GM18870 (cell line): ENCODE measurements at regions not wholly inside any gene's neighbourhood (a gene's known extent, or its start where the extent isn't known, plus 50 kb on each side); places are given as distances from the start of the nearest gene placed in this dataset.

Experiments
- ATAC-seq: cut with Tn5 transposase; IDR thresholded peaks from one replicate; pipeline ENCODE4 v1.9.1; 2021; ENCODE audit warnings: moderate library complexity; ENCODE audit not compliant: unreplicated experiment

GRCh38 chr10:78184851-78185692, 151.4 kb downstream of the RPS24 start:
- ATAC-seq, result no peak

GRCh38 chr10:78185693-78186055, 152.0 kb downstream of the RPS24 start:
- no peak for ATAC-seq

GRCh38 chr10:78186572-78186971, 152.9 kb downstream of the RPS24 start:
- no peak for ATAC-seq

DNA sequence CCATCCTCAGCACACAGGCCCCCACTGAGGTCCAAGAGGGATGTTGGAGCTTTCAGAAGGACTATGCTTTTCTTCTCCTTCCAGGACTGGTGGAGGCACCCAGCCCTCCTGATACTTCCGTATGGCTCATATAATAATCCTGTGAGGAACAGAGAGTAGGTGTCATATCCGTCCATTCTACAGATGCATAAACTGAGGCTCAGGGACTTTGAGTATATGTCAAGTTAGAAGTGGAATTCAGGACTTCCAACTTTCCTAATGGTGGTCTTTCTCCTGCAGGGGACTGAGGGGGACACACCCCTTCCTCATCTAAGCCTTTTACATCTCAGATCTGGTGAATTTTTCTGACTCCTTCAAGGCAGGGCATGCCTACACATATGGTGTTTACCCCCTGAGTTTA, 153.7 kb downstream of the RPS24 start:
- no peak for ATAC-seq

- no peak for ATAC-seq
Measured at GRCh38 chr10:78188446-78188845, 154.8 kb downstream of the RPS24 start.

- no peak for ATAC-seq
Measured at GRCh38 chr10:78190051-78190825, 156.6 kb downstream of the RPS24 start.

- no peak for ATAC-seq
Measured at GRCh38 chr10:78191301-78191700, 157.6 kb downstream of the RPS24 start.

- no peak for ATAC-seq
Measured at GRCh38 chr10:78193189-78193588, 159.5 kb downstream of the RPS24 start.

DNA sequence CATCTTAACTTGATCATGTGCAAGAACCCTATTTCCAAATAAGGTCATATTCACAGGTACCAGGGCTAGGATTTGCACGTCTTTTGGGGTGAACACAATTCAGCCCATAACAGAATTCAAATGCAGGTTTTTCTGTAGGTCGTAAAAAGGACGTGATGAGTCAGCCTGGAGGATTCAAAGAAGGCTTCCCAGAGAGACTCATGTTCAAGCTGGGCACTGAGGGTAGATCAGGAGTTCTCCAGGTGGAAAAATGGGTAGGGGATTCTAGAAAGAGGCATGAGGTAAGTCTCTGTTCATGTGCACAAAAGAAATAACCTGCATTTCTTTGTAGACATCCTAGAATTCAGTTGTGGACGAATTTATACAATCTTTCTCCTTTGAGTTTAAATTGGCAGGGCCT, 160.4 kb downstream of the RPS24 start:
- no peak for ATAC-seq

DNA sequence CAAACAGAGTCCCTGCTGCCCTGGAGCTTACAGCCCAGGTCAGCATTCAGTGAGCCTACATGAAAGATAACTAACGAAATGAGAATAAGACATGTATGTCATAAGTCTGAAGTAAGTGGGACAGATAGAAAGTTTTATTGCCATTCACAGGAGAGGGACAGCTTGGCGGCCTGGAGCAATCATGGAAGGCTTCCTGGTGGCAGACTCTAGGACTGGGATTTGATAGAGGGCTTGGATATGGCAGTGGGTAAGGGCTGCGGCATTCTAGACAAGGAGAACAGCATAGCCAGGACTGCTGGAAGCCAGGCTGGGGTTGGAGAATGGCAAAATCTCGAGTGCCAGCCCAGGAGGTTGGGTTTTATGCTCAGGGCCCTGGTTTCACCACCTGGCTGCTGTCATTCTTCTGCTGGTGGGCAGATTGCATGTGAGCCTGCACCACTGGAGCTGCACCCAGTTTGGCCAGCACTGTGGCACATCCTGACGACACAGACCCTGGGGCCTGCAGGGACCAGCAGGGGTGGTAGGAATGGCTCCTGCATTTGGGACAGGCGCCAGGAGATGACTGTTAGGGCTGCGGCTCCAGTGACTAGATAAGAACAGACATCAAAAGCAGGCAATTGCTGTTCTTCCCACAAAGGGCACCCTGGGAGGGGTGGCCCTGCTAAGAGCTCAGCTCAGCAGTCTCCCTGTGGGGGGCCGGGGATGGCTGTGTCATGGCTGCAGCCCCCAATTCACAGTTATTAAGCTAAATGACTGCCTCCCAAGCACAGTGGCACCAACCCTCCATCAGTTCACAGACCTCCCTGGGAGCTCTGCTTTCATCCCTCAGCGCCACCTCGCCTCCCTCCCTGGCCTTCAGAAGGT, 161.1 kb downstream of the RPS24 start:
- no peak for ATAC-seq

DNA sequence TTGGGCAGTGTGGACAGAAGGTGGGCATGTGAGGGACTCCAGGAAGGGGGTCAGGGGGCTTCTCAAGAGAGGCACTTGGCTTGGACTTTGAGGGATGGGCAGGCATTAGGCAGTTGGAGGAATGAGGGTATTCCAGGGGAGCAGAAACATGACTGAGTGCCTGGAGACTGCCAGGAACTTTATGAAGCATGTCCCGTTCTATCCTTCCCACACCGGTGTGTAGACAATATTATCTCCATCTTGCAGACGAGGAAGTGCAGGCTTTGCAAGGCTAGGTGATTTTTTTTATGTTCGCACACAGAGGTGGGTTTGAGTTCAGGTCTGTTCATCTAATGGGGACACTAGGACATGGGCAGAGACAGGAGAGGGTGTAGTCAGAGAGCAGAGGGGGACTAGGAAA, 162.7 kb downstream of the RPS24 start:
- no peak for ATAC-seq

DNA sequence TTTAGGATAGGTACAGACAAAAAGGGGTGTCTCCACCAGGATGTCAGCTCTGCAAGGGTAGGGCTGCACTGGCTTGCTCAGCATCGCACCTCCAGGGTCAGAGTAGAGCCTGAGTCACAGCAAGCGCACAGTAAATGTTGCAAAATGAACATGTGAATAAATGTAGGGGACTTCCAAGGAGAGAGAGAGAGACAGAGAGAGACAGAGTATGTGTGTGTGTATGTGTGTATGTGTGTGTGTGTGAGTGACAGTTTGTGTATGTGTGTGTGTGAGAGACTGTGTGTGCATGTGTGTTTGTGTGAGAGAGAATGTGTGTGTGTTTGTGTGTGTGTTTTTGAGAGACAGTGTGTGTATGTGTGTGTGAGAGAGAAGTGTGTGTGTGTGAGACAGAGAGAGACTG, 163.3 kb downstream of the RPS24 start:
- no peak for ATAC-seq

DNA sequence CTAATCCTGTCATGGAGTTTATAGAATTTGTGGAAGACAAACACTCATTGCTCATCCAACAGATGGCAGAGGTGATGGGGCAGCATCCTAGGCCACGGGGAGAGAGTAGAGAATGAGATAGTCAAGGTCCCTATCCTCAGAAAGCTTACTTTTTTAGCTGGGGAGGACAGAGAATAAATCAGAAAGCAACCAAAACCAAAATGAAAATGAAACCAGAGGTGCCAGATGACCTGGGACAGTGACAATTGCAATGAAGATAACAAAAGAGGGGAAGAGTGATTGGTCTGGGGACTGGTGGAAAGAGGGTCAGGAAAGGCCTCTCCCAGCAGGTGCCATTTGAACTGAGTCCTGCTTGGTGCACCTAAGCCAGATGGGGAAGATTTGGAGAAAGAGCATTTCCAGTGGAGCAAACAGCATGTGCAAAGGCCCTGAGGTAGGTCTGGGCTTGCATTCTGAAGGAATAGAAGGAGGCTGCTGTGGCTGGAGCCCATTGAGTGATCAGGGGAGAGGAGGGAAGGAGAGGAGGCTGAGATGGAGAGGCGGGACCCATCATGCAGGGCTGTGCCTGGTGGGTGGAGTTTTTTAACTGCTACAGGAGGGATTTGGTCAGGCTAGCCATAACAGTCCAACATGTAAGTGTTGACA, 164.1 kb downstream of the RPS24 start:
- ATAC-seq, result no peak

DNA sequence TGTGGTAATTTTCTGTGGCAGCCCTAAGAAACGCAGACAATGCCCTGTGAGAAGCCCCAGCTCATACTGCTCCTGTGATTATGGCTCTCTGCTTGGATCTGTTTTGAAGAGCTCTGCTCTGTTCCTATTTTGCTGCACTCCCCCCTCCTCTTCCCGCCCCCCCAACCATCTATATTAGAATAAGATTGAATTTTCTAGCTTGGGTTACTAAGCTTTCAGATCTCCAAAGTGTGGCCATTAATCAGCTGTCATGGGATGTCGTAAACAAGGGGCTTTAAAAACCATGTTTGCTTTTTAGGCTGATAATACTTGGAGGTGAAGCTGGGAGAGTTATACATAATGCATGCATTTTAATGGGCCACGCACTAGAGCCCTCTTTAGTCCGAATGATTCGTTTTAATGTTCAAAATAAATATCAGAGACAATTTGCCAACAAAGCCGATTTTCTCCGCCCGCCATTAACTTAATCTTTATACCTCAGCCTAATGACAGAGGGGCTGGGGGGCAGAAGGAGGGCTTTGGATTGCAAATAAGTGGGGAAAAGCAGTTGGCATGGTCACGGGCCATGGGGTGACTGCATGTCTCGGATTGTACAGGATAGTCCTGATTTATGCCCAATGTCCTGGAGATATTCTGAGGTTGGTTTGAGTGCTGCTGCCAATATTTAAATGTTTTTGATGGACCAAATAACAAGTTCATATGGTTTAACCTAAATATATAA, 165.5 kb downstream of the RPS24 start:
- ATAC-seq, result no peak

- no peak for ATAC-seq
Measured at GRCh38 chr10:78199759-78200158, 166.1 kb downstream of the RPS24 start.

GRCh38 chr10:78200686-78201085, 167.0 kb downstream of the RPS24 start:
- ATAC-seq, result no peak

GRCh38 chr10:78202386-78202785, 168.7 kb downstream of the RPS24 start:
- ATAC-seq, result no peak

GRCh38 chr10:78203915-78204818, 170.5 kb downstream of the RPS24 start:
- ATAC-seq, result no peak

DNA sequence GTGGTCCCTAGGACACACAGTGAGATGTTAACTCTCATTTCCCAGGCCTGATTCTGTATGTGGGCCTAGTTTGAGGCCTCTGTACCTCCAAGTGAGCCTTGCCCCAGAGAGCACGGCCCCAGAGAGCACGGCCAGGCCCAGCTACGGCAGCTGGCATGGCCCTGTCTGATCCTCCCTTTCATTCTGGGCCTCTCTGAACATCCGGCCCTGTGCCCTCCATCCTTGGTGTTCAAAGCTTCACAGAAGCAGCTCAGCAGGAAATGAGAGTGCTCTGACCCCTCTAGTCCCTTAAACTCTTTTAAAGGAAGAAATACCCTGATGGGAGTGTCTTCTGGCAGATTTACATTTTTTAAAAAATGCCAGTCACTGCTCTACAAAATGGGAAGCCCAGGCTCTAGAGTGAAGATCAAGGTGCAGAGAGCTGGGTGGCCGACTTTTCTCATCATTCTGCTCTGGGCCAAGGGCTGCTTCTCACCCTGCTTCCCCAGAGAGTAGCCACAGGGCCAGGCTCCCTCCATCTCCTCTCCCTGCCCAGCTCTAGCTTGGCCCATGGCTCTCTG, 171.9 kb downstream of the RPS24 start:
- no peak for ATAC-seq
